ENCODE measurements at regions not wholly inside any gene's neighbourhood (a gene's known extent, or its start where the extent isn't known, plus 50 kb on each side); places are given as distances from the start of the nearest gene placed in this dataset.

GRCh38 chr12:86903159-86903558, 647.0 kb upstream of the MGAT4C start:
- TF ChIP-seq CTCF (IDR thresholded peaks at IDR 0.05 in 8 of 11, conservative IDR thresholded peaks at IDR 0.05 in 3 of 11) (no peak), POLR2A (IDR thresholded peaks at IDR 0.05) (no peak), POLR2AphosphoS5 (IDR thresholded peaks at IDR 0.05) (no peak)
